T-helper 1 cell treated with Interleukin-12 subunit alpha and Interleukin-12 subunit beta and Interleukin-4 antibody, amounts not matched to agents 30 μg/mL and 1 μg/mL, for 36 hours (primary cell): ENCODE measurements at regions not wholly inside any gene's neighbourhood (a gene's known extent, or its start where the extent isn't known, plus 50 kb on each side); places are given as distances from the start of the nearest gene placed in this dataset.

Source experiments
- H3K27ac Mint-ChIP-seq: one replicate; pipeline ENCODE4 v1.8.0; 2021; ENCODE audit warnings: mild to moderate bottlenecking, mixed read lengths
- H3K27me3 Mint-ChIP-seq: one replicate; pipeline ENCODE4 v1.8.0; 2021; ENCODE audit warnings: low read depth, mixed read lengths
- H3K36me3 Mint-ChIP-seq: one replicate; pipeline ENCODE4 v1.8.0; 2021; ENCODE audit warnings: low read depth, mixed read lengths
- H3K4me1 Mint-ChIP-seq: one replicate; pipeline ENCODE4 v1.8.0; 2021; ENCODE audit warnings: low read depth, mixed read lengths
- H3K4me3 Mint-ChIP-seq: one replicate; pipeline ENCODE4 v1.8.0; 2021; ENCODE audit warnings: mild to moderate bottlenecking, moderate library complexity, mixed read lengths
- H3K9me3 Mint-ChIP-seq: one replicate; pipeline ENCODE4 v1.8.0; 2021; ENCODE audit warnings: mixed read lengths

GRCh38 chr1:219476716-219477115 lies 136.2 kb downstream of the ZC3H11B start:
- Mint-ChIP-seq H3K36me3 (no peaks in the 10 kb centered on the region), H3K9me3 (no peaks in the 10 kb centered on the region), H3K27ac (no peak overlapping the region), H3K4me1 (peaks cover 7% of the 10 kb centered on the region), H3K27me3 (no peaks in the 10 kb centered on the region), H3K4me3 (no peak overlapping the region)

- Mint-ChIP-seq H3K9me3 (no peaks in the 10 kb centered on the region), H3K27ac (no peak overlapping the region), H3K4me3 (no peak overlapping the region), H3K27me3 (no peaks in the 10 kb centered on the region), H3K36me3 (no peaks in the 10 kb centered on the region), H3K4me1 (peaks cover 7% of the 10 kb centered on the region)
These were observed 136.8 kb downstream of the ZC3H11B start for GRCh38 chr1:219476116-219476515.

- Mint-ChIP-seq H3K36me3 (no peaks in the 10 kb centered on the region), H3K27me3 (no peaks in the 10 kb centered on the region), H3K4me1 (peaks cover 7% of the 10 kb centered on the region)
These were observed 140.3 kb downstream of the ZC3H11B start for GRCh38 chr1:219472596-219472995.

GRCh38 chr1:219467524-219467923 lies 145.4 kb downstream of the ZC3H11B start:
- Mint-ChIP-seq H3K4me1 (no peaks in the 10 kb centered on the region), H3K27ac (no peak overlapping the region), H3K4me3 (no peak overlapping the region), H3K27me3 (no peaks in the 10 kb centered on the region), H3K36me3 (no peaks in the 10 kb centered on the region), H3K9me3 (no peaks in the 10 kb centered on the region)

More at GRCh38 chr1:219472596-219472995, 140.3 kb downstream of the ZC3H11B start:
- Mint-ChIP-seq H3K9me3 (no peaks in the 10 kb centered on the region), H3K4me3 (no peak overlapping the region), H3K27ac (no peak overlapping the region)

DNA sequence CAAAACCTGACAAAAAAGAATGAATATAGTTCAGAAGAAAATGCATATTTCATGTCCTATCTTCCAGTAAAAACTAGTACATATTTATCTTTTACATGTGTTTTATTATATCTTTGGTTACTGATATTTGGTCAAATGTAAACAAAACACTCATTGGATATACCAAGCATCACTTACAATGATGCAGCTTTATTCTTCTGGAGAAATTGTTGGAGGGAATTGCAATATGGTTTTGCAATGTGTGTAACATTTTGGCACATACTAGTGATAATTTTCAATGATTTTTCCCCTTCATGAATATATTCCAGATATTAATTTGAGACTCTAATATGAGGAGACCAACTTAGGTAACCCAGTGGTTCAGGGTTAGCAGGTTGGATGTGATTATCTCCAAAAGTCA lies 146.1 kb downstream of the ZC3H11B start:
- H3K4me3 Mint-ChIP-seq = no peak overlapping the region
- H3K36me3 Mint-ChIP-seq = no peaks in the 10 kb centered on the region
- no peaks in the 10 kb centered on the region for H3K27me3 Mint-ChIP-seq
- H3K27ac Mint-ChIP-seq = no peak overlapping the region
- H3K4me1 Mint-ChIP-seq = no peaks in the 10 kb centered on the region
- H3K9me3 Mint-ChIP-seq = no peaks in the 10 kb centered on the region

DNA sequence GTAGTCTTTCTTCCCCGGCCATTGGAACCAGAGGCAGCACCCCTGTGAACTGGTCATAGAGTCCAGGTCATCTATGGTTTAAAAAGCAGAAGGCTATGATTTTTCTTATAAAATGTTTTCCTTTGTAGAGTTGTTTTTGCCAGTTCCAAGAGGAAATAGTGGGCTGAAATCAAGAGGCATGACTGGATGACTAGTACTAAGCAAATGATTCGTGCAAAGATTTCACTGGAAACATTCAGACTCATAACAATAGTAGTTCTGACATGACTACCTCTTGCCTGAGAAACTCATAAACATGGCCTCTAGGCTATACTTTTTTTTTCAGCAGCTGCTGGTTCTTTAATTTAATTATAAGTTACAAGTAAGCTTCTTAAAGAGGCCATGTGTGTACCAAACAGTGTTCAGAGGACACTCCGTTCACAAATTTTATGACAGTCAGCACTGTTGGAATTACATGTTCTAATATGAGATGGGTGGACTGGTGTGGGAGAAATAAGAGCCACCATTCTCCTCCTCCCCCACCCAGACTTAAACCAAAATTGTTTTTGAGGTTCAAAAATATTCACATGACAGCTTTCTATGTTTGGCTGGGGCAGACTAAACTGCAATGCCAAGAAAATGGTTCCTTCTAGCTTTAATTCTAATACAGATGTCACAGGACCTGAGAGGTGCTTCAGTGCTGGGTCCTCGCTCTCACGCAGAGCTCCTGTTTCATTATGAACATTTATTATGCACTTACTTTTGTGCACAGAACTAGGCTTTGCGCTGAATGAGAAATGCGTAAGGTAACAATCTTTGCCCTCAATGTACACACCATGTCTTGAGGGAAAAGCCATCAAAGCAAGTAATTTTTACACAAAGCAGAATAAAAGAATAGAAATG lies 147.5 kb downstream of the ZC3H11B start:
- H3K36me3 Mint-ChIP-seq = no peaks in the 10 kb centered on the region
- H3K27ac Mint-ChIP-seq = peak overlapping the region; percentile 50
- H3K4me3 Mint-ChIP-seq = no peak overlapping the region
- no peaks in the 10 kb centered on the region for H3K9me3 Mint-ChIP-seq
- H3K27me3 Mint-ChIP-seq = no peaks in the 10 kb centered on the region
- peaks cover 3% of the 10 kb centered on the region for H3K4me1 Mint-ChIP-seq

DNA sequence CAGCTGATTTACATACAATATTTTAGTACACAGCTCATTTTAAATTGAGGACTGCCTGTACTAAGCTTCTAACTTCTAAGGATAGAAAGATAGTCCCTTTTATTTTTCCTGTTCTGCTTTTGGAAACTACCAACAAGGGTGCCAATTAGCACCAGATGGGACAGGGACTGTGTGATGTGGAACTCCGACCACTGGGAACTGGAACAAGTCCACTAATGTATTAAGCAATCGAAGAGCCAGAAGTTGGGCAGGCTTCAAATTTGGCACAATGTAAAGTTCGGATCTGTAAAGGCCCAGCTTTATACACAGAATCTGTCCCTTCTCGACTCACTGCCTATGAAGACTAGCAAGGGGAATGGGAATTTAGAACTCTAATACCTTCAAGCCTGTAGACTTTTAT lies 149.3 kb downstream of the ZC3H11B start:
- Mint-ChIP-seq H3K27ac (no peak overlapping the region), H3K27me3 (no peaks in the 10 kb centered on the region), H3K36me3 (no peaks in the 10 kb centered on the region), H3K4me1 (peaks cover 3% of the 10 kb centered on the region), H3K4me3 (no peak overlapping the region), H3K9me3 (no peaks in the 10 kb centered on the region)

DNA sequence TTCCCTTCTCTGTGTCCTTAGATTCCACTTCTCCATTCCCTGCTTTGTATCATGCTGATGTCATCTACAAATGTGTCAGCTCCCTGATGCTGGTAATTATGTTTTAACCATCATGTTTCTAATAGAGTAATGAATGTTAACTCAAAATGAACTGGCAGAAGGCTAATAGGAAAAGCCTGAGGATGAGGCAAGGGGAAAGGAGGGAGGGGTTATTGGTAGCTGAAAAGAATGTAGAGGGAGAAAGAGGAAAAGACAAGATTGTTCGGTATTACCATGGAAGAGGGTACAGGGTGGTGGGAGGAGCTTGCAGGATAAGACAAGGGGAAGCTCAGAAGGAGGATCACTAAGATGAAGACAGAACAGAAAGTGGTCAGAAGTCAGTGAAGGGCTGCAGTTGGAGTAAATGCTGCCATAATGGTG lies 150.9 kb downstream of the ZC3H11B start:
- H3K27me3 Mint-ChIP-seq = no peaks in the 10 kb centered on the region
- H3K36me3 Mint-ChIP-seq = no peaks in the 10 kb centered on the region
- H3K4me3 Mint-ChIP-seq = no peak overlapping the region
- no peak overlapping the region for H3K27ac Mint-ChIP-seq
- peaks cover 3% of the 10 kb centered on the region for H3K4me1 Mint-ChIP-seq
- no peaks in the 10 kb centered on the region for H3K9me3 Mint-ChIP-seq

DNA sequence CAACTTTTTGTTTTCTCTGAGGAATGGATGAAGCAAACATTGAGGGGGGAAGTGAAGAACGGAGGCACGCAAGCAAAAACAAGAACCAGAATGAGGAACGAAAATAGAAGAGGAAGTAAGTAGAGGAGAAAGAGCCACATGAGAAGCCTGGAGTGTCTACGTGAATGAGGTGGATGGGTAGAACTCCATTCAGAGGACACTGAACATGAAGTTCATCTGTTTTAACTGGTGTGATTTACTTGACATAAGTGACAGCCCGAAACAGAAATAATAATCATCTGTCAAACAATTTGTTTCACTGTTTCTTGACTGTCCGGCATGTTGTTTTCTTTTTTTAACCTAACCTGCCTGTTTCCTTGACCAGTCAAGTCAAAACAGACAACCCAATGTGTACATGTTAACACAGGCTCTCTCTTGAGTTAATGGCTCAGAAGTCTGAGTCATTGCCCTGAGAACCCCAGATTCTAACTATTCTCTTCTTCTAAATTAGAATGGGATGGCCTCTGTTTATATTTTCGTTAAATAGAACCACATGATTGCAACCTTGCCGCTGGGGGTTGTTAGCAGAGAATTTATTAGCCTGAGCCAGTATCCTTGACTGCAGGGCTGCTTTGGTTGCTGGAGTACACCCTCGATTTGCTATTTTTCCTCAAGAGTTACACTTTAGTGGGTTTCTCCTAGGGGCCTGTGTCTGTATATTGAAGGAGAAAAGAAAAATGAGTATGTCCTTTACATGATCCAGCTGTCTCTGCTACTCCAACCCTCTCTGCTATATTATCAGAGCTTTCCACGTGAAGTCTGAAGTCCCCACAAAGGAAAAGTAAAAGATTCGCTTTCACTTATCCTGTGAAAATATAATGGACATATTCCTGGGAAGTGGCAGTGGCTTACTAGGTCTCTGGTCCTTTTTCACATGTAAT lies 151.7 kb downstream of the ZC3H11B start:
- no peak overlapping the region for H3K4me3 Mint-ChIP-seq
- no peak overlapping the region for H3K27ac Mint-ChIP-seq
- no peaks in the 10 kb centered on the region for H3K9me3 Mint-ChIP-seq
- H3K4me1 Mint-ChIP-seq = peaks cover 3% of the 10 kb centered on the region
- H3K36me3 Mint-ChIP-seq = no peaks in the 10 kb centered on the region
- no peaks in the 10 kb centered on the region for H3K27me3 Mint-ChIP-seq

GRCh38 chr1:219460081-219460895 lies 152.6 kb downstream of the ZC3H11B start:
- H3K4me3 Mint-ChIP-seq = no peak overlapping the region
- H3K27ac Mint-ChIP-seq = no peak overlapping the region
- no peaks in the 10 kb centered on the region for H3K9me3 Mint-ChIP-seq
- H3K36me3 Mint-ChIP-seq = no peaks in the 10 kb centered on the region
- peaks cover 3% of the 10 kb centered on the region for H3K4me1 Mint-ChIP-seq
- no peaks in the 10 kb centered on the region for H3K27me3 Mint-ChIP-seq

DNA sequence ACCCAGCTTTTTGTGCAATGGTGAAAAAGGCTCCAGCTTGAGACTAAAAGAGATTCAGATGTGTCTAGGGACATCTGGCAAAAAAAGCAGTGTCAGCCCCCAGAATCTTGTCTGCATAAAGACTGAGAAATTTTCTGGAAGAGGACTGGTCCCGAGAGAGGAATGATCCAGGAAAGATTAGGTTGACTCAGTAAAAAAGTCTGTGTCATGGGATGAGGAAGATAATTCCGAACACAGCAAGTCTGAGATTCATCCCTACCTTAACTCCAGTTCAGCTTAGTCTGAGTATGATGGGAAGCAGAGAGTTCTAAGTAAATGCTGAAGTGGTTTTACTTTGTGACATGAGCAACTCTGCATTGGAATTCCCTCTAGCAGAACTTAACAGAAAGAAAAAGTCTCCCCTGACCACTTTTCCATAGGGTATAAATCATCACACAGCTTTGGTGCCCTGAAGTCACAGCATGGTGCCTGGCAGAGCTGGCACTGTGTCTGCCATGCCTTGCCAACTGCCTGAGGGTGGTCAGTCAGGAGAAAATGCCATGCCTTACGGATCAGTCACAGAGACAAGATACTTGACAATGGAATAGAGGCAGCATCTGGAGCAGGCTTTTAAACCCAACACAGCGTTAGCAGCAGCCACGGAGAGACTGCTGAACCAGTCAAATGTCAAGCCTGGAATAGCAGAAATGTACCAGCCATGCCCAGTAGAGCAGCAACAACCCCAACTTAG lies 153.4 kb downstream of the ZC3H11B start:
- H3K27ac Mint-ChIP-seq = no peak overlapping the region
- no peaks in the 10 kb centered on the region for H3K9me3 Mint-ChIP-seq
- H3K4me1 Mint-ChIP-seq = peaks cover 3% of the 10 kb centered on the region
- no peaks in the 10 kb centered on the region for H3K36me3 Mint-ChIP-seq
- H3K27me3 Mint-ChIP-seq = no peaks in the 10 kb centered on the region
- H3K4me3 Mint-ChIP-seq = no peak overlapping the region

GRCh38 chr1:219446288-219446687 lies 166.6 kb downstream of the ZC3H11B start:
- Mint-ChIP-seq H3K27ac (no peak overlapping the region), H3K36me3 (no peaks in the 10 kb centered on the region), H3K9me3 (no peaks in the 10 kb centered on the region), H3K4me3 (no peak overlapping the region), H3K4me1 (no peaks in the 10 kb centered on the region), H3K27me3 (no peaks in the 10 kb centered on the region)

DNA sequence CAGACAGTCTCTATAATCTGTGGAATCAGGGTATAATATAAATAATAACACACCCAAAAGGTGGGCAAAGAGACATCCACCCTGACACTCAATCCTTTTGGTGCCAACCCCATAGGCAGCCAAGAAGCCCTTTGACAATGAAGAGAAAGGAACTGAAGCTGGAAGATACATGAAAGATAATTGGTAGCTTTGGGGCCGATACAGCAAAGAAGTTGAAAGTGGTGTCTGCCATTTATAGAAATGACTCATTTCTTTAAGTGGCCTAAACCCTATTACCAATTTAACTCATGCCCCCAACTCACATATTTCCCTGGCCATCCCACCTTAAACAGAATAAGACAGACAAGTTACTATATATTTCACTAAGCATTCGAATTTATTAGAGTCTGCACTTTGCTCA lies 167.0 kb downstream of the ZC3H11B start:
- Mint-ChIP-seq H3K27me3 (no peaks in the 10 kb centered on the region), H3K36me3 (no peaks in the 10 kb centered on the region), H3K4me1 (no peaks in the 10 kb centered on the region), H3K27ac (no peak overlapping the region), H3K4me3 (no peak overlapping the region), H3K9me3 (no peaks in the 10 kb centered on the region)

DNA sequence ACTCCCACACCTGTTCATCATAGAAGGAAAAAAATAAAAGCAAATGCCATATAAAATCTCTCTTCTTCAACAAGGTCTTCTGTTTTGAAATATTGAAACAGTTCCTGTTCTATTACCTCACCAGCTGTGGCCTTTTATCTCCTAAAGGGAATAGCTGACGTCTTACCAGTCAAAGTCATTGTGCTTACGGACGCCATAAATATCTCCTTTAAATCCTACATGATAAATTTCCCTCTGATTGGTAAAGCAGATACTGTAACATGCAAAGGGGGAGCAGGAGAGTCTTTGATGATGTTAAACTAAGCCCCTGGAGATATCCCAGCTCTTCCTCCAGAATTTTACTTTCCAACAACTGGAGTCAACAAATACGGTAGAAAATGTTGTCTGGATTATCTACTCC lies 168.4 kb downstream of the ZC3H11B start:
- H3K27ac Mint-ChIP-seq = no peak overlapping the region
- H3K4me3 Mint-ChIP-seq = no peak overlapping the region
- no peaks in the 10 kb centered on the region for H3K36me3 Mint-ChIP-seq
- H3K4me1 Mint-ChIP-seq = no peaks in the 10 kb centered on the region
- H3K9me3 Mint-ChIP-seq = no peaks in the 10 kb centered on the region
- no peaks in the 10 kb centered on the region for H3K27me3 Mint-ChIP-seq
